GM23338 (cell line): ENCODE measurements at regions not wholly inside any gene's neighbourhood (a gene's known extent, or its start where the extent isn't known, plus 50 kb on each side); places are given as distances from the start of the nearest gene placed in this dataset.

ENCODE experiments used
- CREB1 ChIP-seq: fragments of 250-450 bp; sonication (Bioruptor Pico); IDR thresholded peaks from 2 replicates; pipeline ENCODE4 v1.5.0; 2020; ENCODE audit warnings: low read depth, mild to moderate bottlenecking, moderate library complexity
- CTCF ChIP-seq, 2 experiments: fragments of 200-600 bp in 1 of 2; sonication (generic) in 1 of 2; conservative IDR thresholded peaks; 2 replicates each; pipeline versions ENCODE4 v1.5.1 to v1.6.1; 2016 to 2017; ENCODE audit warnings: antibody characterized with exemption in 2 of 2, low read depth in 2 of 2, mild to moderate bottlenecking in 2 of 2, moderate library complexity in 1 of 2
- ETS1 ChIP-seq: IDR thresholded peaks from 2 replicates; pipeline ENCODE4 v1.6.1; 2016; ENCODE audit warnings: antibody characterized with exemption
- EZH2 ChIP-seq: fragments of 200-600 bp; sonication (generic); IDR thresholded peaks from one replicate; pipeline ENCODE4 v1.8.0; 2017; ENCODE audit warnings: antibody characterized with exemption, mild to moderate bottlenecking, low read depth; ENCODE audit not compliant: unreplicated experiment
- EZH2phosphoT487 ChIP-seq: fragments of 200-600 bp; sonication (generic); IDR thresholded peaks from one replicate; pipeline ENCODE4 v1.8.1; 2018; ENCODE audit warnings: antibody characterized with exemption; ENCODE audit not compliant: unreplicated experiment
- POLR2AphosphoS5 ChIP-seq: IDR thresholded peaks from 2 replicates; pipeline ENCODE4 v1.6.1; 2016; ENCODE audit warnings: antibody characterized with exemption, low read depth
- REST ChIP-seq: IDR thresholded peaks from one replicate; pipeline ENCODE4 v1.6.1; 2018; ENCODE audit warnings: antibody characterized with exemption; ENCODE audit not compliant: unreplicated experiment

- no peak for TF ChIP-seq CTCF (conservative IDR thresholded peaks at IDR 0.05; ENCODE audit: low read depth in 2 of 2)
- no peak for TF ChIP-seq REST
- no peak for TF ChIP-seq CREB1 (CRISPR knock-in tag)
- TF ChIP-seq ETS1, result no peak
- TF ChIP-seq EZH2phosphoT487, result no peak
- no peak for TF ChIP-seq EZH2
- TF ChIP-seq POLR2AphosphoS5, result no peak
Observed at GRCh38 chr9:79824265-79824664, 252.5 kb downstream of the TLE4 start.
